Brain microvascular endothelial cell (primary cell): ENCODE measurements at regions not wholly inside any gene's neighbourhood (a gene's known extent, or its start where the extent isn't known, plus 50 kb on each side); places are given as distances from the start of the nearest gene placed in this dataset.

Experiments
- DNase-seq: peaks from one replicate; pipeline ENCODE4 v3.0.0-alpha.2; 2020
- H3K27ac ChIP-seq: fragments of 250-450 bp; sonication (Bioruptor Pico); 2 replicates; pipeline ENCODE4 v1.5.1; 2020; ENCODE audit warnings: mild to moderate bottlenecking, moderate library complexity
- H3K27me3 ChIP-seq: fragments of 250-450 bp; sonication (Bioruptor Pico); replicated peaks from 2 replicates; pipeline ENCODE4 v1.5.1; 2020; ENCODE audit warnings: mild to moderate bottlenecking
- H3K36me3 ChIP-seq: fragments of 250-450 bp; sonication (Bioruptor Pico); replicated peaks from 2 replicates; pipeline ENCODE4 v1.5.1; 2020; ENCODE audit warnings: mild to moderate bottlenecking
- H3K4me3 ChIP-seq: 2 replicates; pipeline ENCODE4 v1.5.1; 2011; ENCODE audit warnings: low read depth, mild to moderate bottlenecking, control low read depth, low read length, moderate library complexity
- CTCF ChIP-seq: IDR thresholded peaks from 2 replicates; pipeline ENCODE4 v1.5.1; 2011; ENCODE audit warnings: low read depth, mild to moderate bottlenecking, moderate library complexity, low read length, control low read depth, inconsistent platforms; ENCODE audit errors: missing control alignments
- in situ Hi-C: cut with HindIII; loops from 2 replicates; pipeline ENCODE4 v1.10.0; 2017; ENCODE audit warnings: low sequenced_read_pairs, low pct_ligation_motif_present

- Histone ChIP-seq H3K4me3 (no peak overlapping the region), H3K36me3 (no peaks in the 10 kb centered on the region)
- TF ChIP-seq CTCF: no peak
Measured at GRCh38 chr5:165241811-165242210, 1736.4 kb downstream of the MAT2B start.

GRCh38 chr5:165242646-165243045 is 1737.2 kb downstream of the MAT2B start:
- in situ Hi-C loops: no loop called here
- no peaks in the 10 kb centered on the region for H3K36me3 ChIP-seq
- TF ChIP-seq CTCF: no peak
- H3K4me3 ChIP-seq: no peak overlapping the region
- no peaks in the 10 kb centered on the region for H3K27me3 ChIP-seq
- no peak for DNase-seq
- H3K27ac ChIP-seq: no peak overlapping the region

More at GRCh38 chr5:165241811-165242210, 1736.4 kb downstream of the MAT2B start:
- H3K27me3 ChIP-seq: no peaks in the 10 kb centered on the region
- no peak for DNase-seq
- no peak overlapping the region for H3K27ac ChIP-seq
- in situ Hi-C loops: no loop called here

- Histone ChIP-seq H3K36me3 (no peaks in the 10 kb centered on the region), H3K4me3 (no peak overlapping the region), H3K27me3 (no peaks in the 10 kb centered on the region), H3K27ac (no peak overlapping the region)
- in situ Hi-C loops: no loop called here
- no peak for DNase-seq
- no peak for TF ChIP-seq CTCF
Measured at GRCh38 chr5:165244407-165244806, 1739.0 kb downstream of the MAT2B start.

GRCh38 chr5:165258197-165258771 is 1752.9 kb downstream of the MAT2B start:
- no peak for TF ChIP-seq CTCF
- no peaks in the 10 kb centered on the region for H3K36me3 ChIP-seq
- no peak for DNase-seq
- in situ Hi-C loops: no loop called here
- H3K27ac ChIP-seq: no peak overlapping the region
- no peaks in the 10 kb centered on the region for H3K27me3 ChIP-seq
- no peak overlapping the region for H3K4me3 ChIP-seq

- Histone ChIP-seq H3K36me3 (no peaks in the 10 kb centered on the region), H3K4me3 (no peak overlapping the region), H3K27ac (no peak overlapping the region), H3K27me3 (no peaks in the 10 kb centered on the region)
- TF ChIP-seq CTCF: no peak
- no peak for DNase-seq
- in situ Hi-C loops: no loop called here
Measured at GRCh38 chr5:165260426-165260825, 1755.0 kb downstream of the MAT2B start.

- Histone ChIP-seq H3K36me3 (no peaks in the 10 kb centered on the region), H3K27ac (no peak overlapping the region), H3K27me3 (no peaks in the 10 kb centered on the region), H3K4me3 (no peak overlapping the region)
- no peak for TF ChIP-seq CTCF
- in situ Hi-C loops: no loop called here
- no peak for DNase-seq
Measured at GRCh38 chr5:165263536-165263935, 1758.1 kb downstream of the MAT2B start.
